H7 (cell line): ENCODE measurements at regions not wholly inside any gene's neighbourhood (a gene's known extent, or its start where the extent isn't known, plus 50 kb on each side); places are given as distances from the start of the nearest gene placed in this dataset.

Source experiments
- DNase-seq: peaks from one replicate; pipeline ENCODE4 v3.0.0; 2012
- H3K27me3 ChIP-seq: 2 replicates; pipeline ENCODE4 v1.6.0; 2011; ENCODE audit warnings: mild to moderate bottlenecking, low read length; ENCODE audit not compliant: control insufficient read depth, insufficient read depth
- H3K36me3 ChIP-seq: replicated peaks from 2 replicates; pipeline ENCODE4 v1.5.1; 2011; ENCODE audit warnings: low read length; ENCODE audit not compliant: control insufficient read depth, insufficient read depth
- H3K4me3 ChIP-seq: 2 replicates; pipeline ENCODE4 v1.5.1; 2011; ENCODE audit warnings: low read depth, mild to moderate bottlenecking, control low read depth, low read length, moderate library complexity; ENCODE audit not compliant: insufficient read depth

- DNase-seq: no peak
- Histone ChIP-seq H3K4me3 (no peak overlapping the region), H3K36me3 (peaks cover 1% of the 10 kb centered on the region), H3K27me3 (no peaks in the 10 kb centered on the region)
Observed at GRCh38 chr5:173735691-173736090, 119.2 kb upstream of the BOD1 start.

- H3K4me3 ChIP-seq: no peak overlapping the region
- H3K36me3 ChIP-seq: peaks cover 1% of the 10 kb centered on the region
- H3K27me3 ChIP-seq: no peaks in the 10 kb centered on the region
- DNase-seq: no peak
Observed at GRCh38 chr5:173736374-173736773, 119.9 kb upstream of the BOD1 start.

GRCh38 chr5:173736923-173737412 is 120.5 kb upstream of the BOD1 start:
- DNase-seq: no peak
- Histone ChIP-seq H3K4me3 (no peak overlapping the region), H3K27me3 (no peaks in the 10 kb centered on the region)

GRCh38 chr5:173739741-173740140 is 123.3 kb upstream of the BOD1 start:
- H3K36me3 ChIP-seq: peaks cover 1% of the 10 kb centered on the region

More at GRCh38 chr5:173736923-173737412, 120.5 kb upstream of the BOD1 start:
- H3K36me3 ChIP-seq: peaks cover 1% of the 10 kb centered on the region

GRCh38 chr5:173740400-173740799 is 124.0 kb upstream of the BOD1 start:
- no peak for DNase-seq
- no peaks in the 10 kb centered on the region for H3K27me3 ChIP-seq
- H3K4me3 ChIP-seq: no peak overlapping the region
- peaks cover 1% of the 10 kb centered on the region; the same call in 1 of the 2 replicates for H3K36me3 ChIP-seq

More at GRCh38 chr5:173739741-173740140, 123.3 kb upstream of the BOD1 start:
- Histone ChIP-seq H3K4me3 (no peak overlapping the region), H3K27me3 (no peaks in the 10 kb centered on the region)
- no peak for DNase-seq

GRCh38 chr5:173741087-173741486 is 124.6 kb upstream of the BOD1 start:
- no peak for DNase-seq

DNA sequence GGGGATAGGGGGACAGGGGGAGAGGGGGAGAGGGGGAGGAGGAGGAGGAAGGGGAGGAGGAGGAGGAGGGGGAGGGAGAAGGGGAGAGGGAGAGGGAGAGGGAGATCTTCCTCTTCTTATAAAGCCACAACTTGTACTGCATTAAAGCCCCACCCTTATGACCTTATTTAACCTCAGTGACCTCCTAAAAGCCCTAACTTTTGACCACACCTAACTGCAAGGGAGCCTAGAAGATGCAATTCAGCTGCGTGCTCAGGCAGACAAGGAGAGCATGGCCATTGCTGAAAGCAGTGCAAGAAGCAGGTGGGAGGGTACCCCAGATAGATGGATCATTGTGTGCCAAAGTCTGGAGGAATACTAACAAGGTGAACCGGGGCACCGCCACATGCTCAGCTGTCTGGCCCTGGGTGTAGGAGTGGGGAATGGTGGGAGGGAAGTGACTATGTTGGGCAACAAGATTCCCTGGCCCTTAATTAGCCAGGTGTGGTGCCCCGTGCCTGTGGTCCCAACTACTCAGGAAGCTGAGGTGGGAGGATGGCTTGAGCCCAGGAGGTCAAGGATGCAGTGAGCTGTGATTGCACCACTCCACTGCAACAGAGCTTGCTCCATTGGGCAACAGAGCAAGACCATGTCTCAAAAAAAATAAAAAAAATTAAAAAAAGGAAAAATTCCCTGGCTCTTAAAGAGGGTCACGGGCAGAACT is 125.4 kb upstream of the BOD1 start:
- DNase-seq: no peak
- Histone ChIP-seq H3K27me3 (no peaks in the 10 kb centered on the region), H3K4me3 (no peak overlapping the region), H3K36me3 (peaks cover 1% of the 10 kb centered on the region; the same call in 1 of the 2 replicates)

More at GRCh38 chr5:173741087-173741486, 124.6 kb upstream of the BOD1 start:
- Histone ChIP-seq H3K36me3 (peaks cover 1% of the 10 kb centered on the region; the same call in 1 of the 2 replicates), H3K4me3 (no peak overlapping the region), H3K27me3 (no peaks in the 10 kb centered on the region)

DNA sequence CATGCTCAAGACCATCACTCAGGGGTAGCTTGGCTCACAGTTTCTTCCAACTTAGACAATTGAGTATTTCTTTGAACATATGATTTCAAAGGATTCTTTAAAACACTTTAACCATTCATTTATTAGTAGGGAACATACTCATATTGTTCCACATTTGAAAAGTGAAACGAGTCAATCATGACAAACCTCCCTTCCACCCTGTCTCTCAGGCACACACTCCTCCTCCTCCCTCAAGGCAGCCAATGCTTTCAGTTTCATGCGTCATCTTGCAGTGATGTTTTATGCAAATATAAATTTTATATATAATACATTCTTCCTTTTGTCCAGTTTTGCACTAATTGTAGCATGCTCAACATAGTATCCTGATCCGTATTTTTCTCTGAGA is 126.0 kb upstream of the BOD1 start:
- no peak for DNase-seq
- Histone ChIP-seq H3K4me3 (no peak overlapping the region), H3K27me3 (no peaks in the 10 kb centered on the region), H3K36me3 (peaks cover 1% of the 10 kb centered on the region; the same call in 1 of the 2 replicates)

- no peak for DNase-seq
- Histone ChIP-seq H3K27me3 (no peaks in the 10 kb centered on the region), H3K36me3 (no peaks in the 10 kb centered on the region; the same call in 1 of the 2 replicates), H3K4me3 (no peak overlapping the region)
Observed at GRCh38 chr5:173743641-173744343, 127.3 kb upstream of the BOD1 start.

DNA sequence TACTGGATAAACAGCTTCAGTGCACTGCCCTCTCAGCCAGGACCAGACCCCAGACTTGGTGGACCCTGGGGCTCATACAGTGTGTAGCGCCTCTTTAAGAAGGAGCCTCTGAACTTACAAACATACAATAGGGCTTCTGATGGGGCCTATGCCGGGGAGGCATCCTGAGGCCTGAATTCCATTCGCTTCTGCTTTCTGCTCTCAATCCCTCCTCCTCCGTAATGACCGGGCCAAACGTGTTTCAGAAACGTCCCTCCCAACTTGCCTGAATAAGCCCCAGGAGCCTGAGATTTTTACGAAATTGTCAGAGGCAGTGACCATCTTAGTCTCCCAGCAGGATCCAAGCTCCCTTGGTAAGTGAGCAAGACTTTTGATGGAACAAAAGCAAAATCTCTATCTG is 128.1 kb upstream of the BOD1 start:
- Histone ChIP-seq H3K36me3 (no peaks in the 10 kb centered on the region; the same call in 1 of the 2 replicates), H3K27me3 (no peaks in the 10 kb centered on the region), H3K4me3 (no peak overlapping the region)
- peak; percentile 53 for DNase-seq

GRCh38 chr5:173745123-173745522 is 128.7 kb upstream of the BOD1 start:
- no peak for DNase-seq
- Histone ChIP-seq H3K27me3 (no peaks in the 10 kb centered on the region), H3K36me3 (no peaks in the 10 kb centered on the region; the same call in 1 of the 2 replicates), H3K4me3 (no peak overlapping the region)

- H3K4me3 ChIP-seq: no peak overlapping the region
- no peaks in the 10 kb centered on the region for H3K27me3 ChIP-seq
- no peak for DNase-seq
- no peaks in the 10 kb centered on the region for H3K36me3 ChIP-seq
Observed at GRCh38 chr5:173745557-173745956, 129.1 kb upstream of the BOD1 start.

- H3K27me3 ChIP-seq: no peaks in the 10 kb centered on the region
- H3K36me3 ChIP-seq: no peaks in the 10 kb centered on the region
- no peak overlapping the region for H3K4me3 ChIP-seq
- DNase-seq: no peak
Observed at GRCh38 chr5:173746047-173746646, 129.7 kb upstream of the BOD1 start.

DNA sequence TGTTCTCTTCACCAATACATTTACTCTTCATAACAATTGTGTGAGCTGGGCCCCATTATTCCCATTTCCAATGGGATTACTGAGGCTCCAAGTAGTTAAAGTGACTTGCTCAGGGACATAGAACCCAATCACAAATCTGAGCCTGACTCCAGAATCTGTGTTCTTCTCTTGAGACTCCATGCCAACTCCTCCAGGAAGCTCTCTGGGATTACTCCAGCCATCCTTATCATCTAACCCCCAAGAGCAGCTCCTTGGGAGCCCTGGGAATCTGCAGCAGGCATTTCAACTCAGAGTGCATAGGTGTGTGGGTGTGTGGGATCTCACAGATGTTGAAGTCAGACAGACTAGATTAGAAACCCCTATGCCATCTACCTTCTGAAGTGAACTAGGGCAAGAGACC is 131.4 kb upstream of the BOD1 start:
- H3K4me3 ChIP-seq: no peak overlapping the region
- H3K36me3 ChIP-seq: no peaks in the 10 kb centered on the region
- H3K27me3 ChIP-seq: no peaks in the 10 kb centered on the region
- no peak for DNase-seq
